IPS-NIHi11 (cell line): ENCODE measurements at regions not wholly inside any gene's neighbourhood (a gene's known extent, or its start where the extent isn't known, plus 50 kb on each side); places are given as distances from the start of the nearest gene placed in this dataset.

Source experiments
- DNase-seq: peaks from one replicate; pipeline ENCODE4 v3.0.0; 2012; ENCODE audit warnings: mixed read lengths, low spot score

- no peak for DNase-seq
Observed at GRCh38 chr20:6562111-6562510, 205.4 kb upstream of the BMP2 start.

- no peak for DNase-seq
Observed at GRCh38 chr20:6560978-6561377, 206.5 kb upstream of the BMP2 start.

GRCh38 chr20:6559791-6560190 is 207.7 kb upstream of the BMP2 start:
- no peak for DNase-seq

GRCh38 chr20:6558341-6558740 is 209.1 kb upstream of the BMP2 start:
- DNase-seq: no peak

- no peak for DNase-seq
Observed at GRCh38 chr20:6533761-6534479, 233.6 kb upstream of the BMP2 start.

GRCh38 chr20:6533351-6533750 is 234.1 kb upstream of the BMP2 start:
- DNase-seq: no peak

- no peak for DNase-seq
Observed at GRCh38 chr20:6530779-6531315, 236.6 kb upstream of the BMP2 start.

- DNase-seq: no peak
Observed at GRCh38 chr20:6530254-6530653, 237.2 kb upstream of the BMP2 start.

GRCh38 chr20:6525447-6526303 is 241.8 kb upstream of the BMP2 start:
- DNase-seq: peak; percentile 17

GRCh38 chr20:6524305-6524704 is 243.2 kb upstream of the BMP2 start:
- DNase-seq: no peak

- DNase-seq: no peak
Observed at GRCh38 chr20:6519556-6519955, 247.9 kb upstream of the BMP2 start.

GRCh38 chr20:6515261-6515660 is 252.2 kb upstream of the BMP2 start:
- DNase-seq: no peak

GRCh38 chr20:6513599-6513998 is 253.9 kb upstream of the BMP2 start:
- no peak for DNase-seq

- DNase-seq: no peak
Observed at GRCh38 chr20:6509374-6509773, 258.1 kb upstream of the BMP2 start.

GRCh38 chr20:6506906-6507305 is 260.6 kb upstream of the BMP2 start:
- no peak for DNase-seq

- no peak for DNase-seq
Observed at GRCh38 chr20:6504826-6505225, 262.7 kb upstream of the BMP2 start.

- DNase-seq: no peak
Observed at GRCh38 chr20:6504179-6504578, 263.3 kb upstream of the BMP2 start.

GRCh38 chr20:6502999-6503398 is 264.5 kb upstream of the BMP2 start:
- no peak for DNase-seq

- no peak for DNase-seq
Observed at GRCh38 chr20:6502219-6502618, 265.3 kb upstream of the BMP2 start.

GRCh38 chr20:6501061-6501460 is 266.4 kb upstream of the BMP2 start:
- DNase-seq: no peak

- no peak for DNase-seq
Observed at GRCh38 chr20:6499566-6499965, 267.9 kb upstream of the BMP2 start.

- DNase-seq: no peak
Observed at GRCh38 chr20:6496874-6497273, 270.6 kb upstream of the BMP2 start.

GRCh38 chr20:6495907-6496306 is 271.6 kb upstream of the BMP2 start:
- no peak for DNase-seq
